ENCODE measurements at regions not wholly inside any gene's neighbourhood (a gene's known extent, or its start where the extent isn't known, plus 50 kb on each side); places are given as distances from the start of the nearest gene placed in this dataset.
"Not testable (repeated sequence)": the region's sequence is repeated elsewhere in the genome, so short reads cannot be mapped to it uniquely, and the experiment has no call there.

- RAD21 ChIA-PET (ENCODE audit: unreplicated experiment) = no interaction called here
- Histone ChIP-seq H3K79me2 (ENCODE audit: control insufficient read depth, insufficient read depth, low read length) (no peaks in the 10 kb centered on the region), H4K20me1 (ENCODE audit: control insufficient read depth, insufficient read depth) (no peaks in the 10 kb centered on the region), H3K27ac (ENCODE audit: control insufficient read depth, insufficient read depth) (no peak overlapping the region), H3K4me2 (ENCODE audit: control insufficient read depth, insufficient read depth) (no peak overlapping the region), H3K4me1 (ENCODE audit: control insufficient read depth, insufficient read depth, low read length) (no peaks in the 10 kb centered on the region), H3K4me3 (no peak overlapping the region), H3K27me3 (replicated peaks in 1 of 2; ENCODE audit: control insufficient read depth in 2 of 2, insufficient read depth in 2 of 2, low read length in 1 of 2) (no peaks in the 10 kb centered on the region), H2AFZ (ENCODE audit: control insufficient read depth, low read depth, low read length) (no peak overlapping the region), H3K9ac (ENCODE audit: control insufficient read depth, insufficient read depth, low read length) (no peak overlapping the region), H3K9me3 (replicated peaks; ENCODE audit: control insufficient read depth, insufficient read depth, low read length) (peaks cover 6% of the 10 kb centered on the region; the same call in 2 of the 3 replicates), H3K36me3 (ENCODE audit: control insufficient read depth in 2 of 2, insufficient read depth in 2 of 2, low read length in 1 of 2) (no peaks in the 10 kb centered on the region)
- TF ChIP-seq REST (IDR thresholded peaks at IDR 0.05; ENCODE audit: low read depth, low read length) = no peak
- TF ChIP-seq FOXK2 (IDR thresholded peaks at IDR 0.05) = no peak
- TF ChIP-seq CREM (IDR thresholded peaks at IDR 0.05; ENCODE audit: low read depth) = no peak
- no peak for TF ChIP-seq GABPA (IDR thresholded peaks at IDR 0.05; ENCODE audit: low read depth)
- no peak for TF ChIP-seq SPI1 (IDR thresholded peaks at IDR 0.05; ENCODE audit: borderline replicate concordance, insufficient read depth, low read depth, low read length)
- TF ChIP-seq RCOR1 (conservative IDR thresholded peaks at IDR 0.05; ENCODE audit: low read depth, low read length) = no peak
- TF ChIP-seq BACH1 (IDR thresholded peaks at IDR 0.05; ENCODE audit: borderline replicate concordance) = no peak
- TF ChIP-seq ASH2L (IDR thresholded peaks at IDR 0.05; ENCODE audit: borderline replicate concordance, low read depth) = no peak
- intact Hi-C loops (cut with micrococcal nuclease; ENCODE audit: unreplicated experiment) (no loop called here), in situ Hi-C loops (cut with MboI) (no loop called here)
- ATAC-seq (no peak), FAIRE-seq (no peak), DNase-seq (ENCODE audit: low read depth, low spot score) (no peak)
- 0% methylated on average over 2 of the region's 2 CpGs for WGBS (ENCODE audit: insufficient coverage, insufficient replicate concordance, low lambda C conversion rate, missing lambda C conversion rate)
- SMC1A ChIA-PET (ENCODE audit: uncharacterized antibody, unreplicated experiment) = interaction anchor here (1.4 kb wide), 1 partner anchor 17 kb away, joined by 5 read pairs; no protein-coding TSS in a partner anchor
- CTCF ChIA-PET = interaction anchor here (0.7 kb wide), 1 partner anchor 31 kb away, joined by 3 read pairs; no protein-coding TSS in a partner anchor
- no TSS peak for BruUV-seq (replicated peaks)
- POLR2A ChIA-PET = no interaction called here
These were observed 157.3 kb downstream of the MREG start for GRCh38 chr2:215856080-215856479.

- H3K36me3 ChIP-seq (ENCODE audit: control insufficient read depth in 2 of 2, insufficient read depth in 2 of 2, low read length in 1 of 2); H3K79me2 ChIP-seq (ENCODE audit: control insufficient read depth, insufficient read depth, low read length); H3K4me1 ChIP-seq (ENCODE audit: control insufficient read depth, insufficient read depth, low read length); POLR2A ChIA-PET; ATAC-seq; H3K4me3 ChIP-seq; H4K20me1 ChIP-seq (ENCODE audit: control insufficient read depth, insufficient read depth); intact Hi-C loops (cut with micrococcal nuclease; ENCODE audit: unreplicated experiment); H3K9me3 ChIP-seq (replicated peaks; ENCODE audit: control insufficient read depth, insufficient read depth, low read length); BruUV-seq (replicated peaks); H3K4me2 ChIP-seq (ENCODE audit: control insufficient read depth, insufficient read depth); FAIRE-seq; DNase-seq (ENCODE audit: low read depth, low spot score); H3K27ac ChIP-seq (ENCODE audit: control insufficient read depth, insufficient read depth); RAD21 ChIA-PET (ENCODE audit: unreplicated experiment); in situ Hi-C loops (cut with MboI); SMC1A ChIA-PET (ENCODE audit: uncharacterized antibody, unreplicated experiment); H3K27me3 ChIP-seq (replicated peaks in 1 of 2; ENCODE audit: control insufficient read depth in 2 of 2, insufficient read depth in 2 of 2, low read length in 1 of 2); H3K9ac ChIP-seq (ENCODE audit: control insufficient read depth, insufficient read depth, low read length); H2AFZ ChIP-seq (ENCODE audit: control insufficient read depth, low read depth, low read length): not testable (repeated sequence)
- 0% methylated on average over 1 of the region's 1 CpG for WGBS (ENCODE audit: insufficient coverage, insufficient replicate concordance, low lambda C conversion rate, missing lambda C conversion rate)
- CTCF ChIA-PET = interaction anchor here (0.6 to 1.4 kb wide), 3 partner anchors 9 to 227 kb away, joined by 4 to 5 read pairs (median 4); no protein-coding TSS in a partner anchor
These were observed 158.0 kb downstream of the MREG start for GRCh38 chr2:215855308-215855707.
